Spleen (tissue), 7 donors: ENCODE measurements at regions not wholly inside any gene's neighbourhood (a gene's known extent, or its start where the extent isn't known, plus 50 kb on each side); places are given as distances from the start of the nearest gene placed in this dataset.

Experiments
- POLR2A ChIP-seq, 3 donors: fragments of 450-650 bp; IDR thresholded peaks; one replicate each; pipeline ENCODE4 v1.5.1; 2017; ENCODE audit warnings: antibody characterized with exemption in 3 of 3, mild to moderate bottlenecking in 1 of 3
- TF ChIP-seq, protein P1 (sequence below), 11 experiments: fragments of 200-600 bp in 7 of 11; fragments of 450-650 bp in 4 of 11; sonication (generic) in 4 of 11; IDR thresholded peaks in 8 of 11; conservative IDR thresholded peaks in 3 of 11; 1 replicate in 7 of 11; 2 replicates in 4 of 11; pipeline versions ENCODE4 v1.4.0 to v1.8.0; 2016 to 2021; ENCODE audit warnings: antibody characterized with exemption in 11 of 11, inconsistent platforms in 4 of 11, mild to moderate bottlenecking in 1 of 11
- donor health status: DM: no; HTN: no; CAD: no; lungs with moderate emphysema.
- donor health status: DM: no; HTN: no; CAD: no.
- donor health status: DM: no; HTN: no; CAD: no.

- no peak for TF ChIP-seq POLR2A (IDR thresholded peaks at IDR 0.05)
- TF ChIP-seq, protein P1, sequence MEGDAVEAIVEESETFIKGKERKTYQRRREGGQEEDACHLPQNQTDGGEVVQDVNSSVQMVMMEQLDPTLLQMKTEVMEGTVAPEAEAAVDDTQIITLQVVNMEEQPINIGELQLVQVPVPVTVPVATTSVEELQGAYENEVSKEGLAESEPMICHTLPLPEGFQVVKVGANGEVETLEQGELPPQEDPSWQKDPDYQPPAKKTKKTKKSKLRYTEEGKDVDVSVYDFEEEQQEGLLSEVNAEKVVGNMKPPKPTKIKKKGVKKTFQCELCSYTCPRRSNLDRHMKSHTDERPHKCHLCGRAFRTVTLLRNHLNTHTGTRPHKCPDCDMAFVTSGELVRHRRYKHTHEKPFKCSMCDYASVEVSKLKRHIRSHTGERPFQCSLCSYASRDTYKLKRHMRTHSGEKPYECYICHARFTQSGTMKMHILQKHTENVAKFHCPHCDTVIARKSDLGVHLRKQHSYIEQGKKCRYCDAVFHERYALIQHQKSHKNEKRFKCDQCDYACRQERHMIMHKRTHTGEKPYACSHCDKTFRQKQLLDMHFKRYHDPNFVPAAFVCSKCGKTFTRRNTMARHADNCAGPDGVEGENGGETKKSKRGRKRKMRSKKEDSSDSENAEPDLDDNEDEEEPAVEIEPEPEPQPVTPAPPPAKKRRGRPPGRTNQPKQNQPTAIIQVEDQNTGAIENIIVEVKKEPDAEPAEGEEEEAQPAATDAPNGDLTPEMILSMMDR (IDR thresholded peaks at IDR 0.05 in 8 of 11, conservative IDR thresholded peaks at IDR 0.05 in 3 of 11) = no peak
Measured at GRCh38 chr18:67362906-67363305, 153.6 kb downstream of the DSEL start.
